CD4-positive, alpha-beta T cell (primary cell): ENCODE measurements at regions not wholly inside any gene's neighbourhood (a gene's known extent, or its start where the extent isn't known, plus 50 kb on each side); places are given as distances from the start of the nearest gene placed in this dataset.

Source experiments
- ATAC-seq: fragments of 200-7000 bp; cut with Tn5 transposase; one replicate; pipeline ENCODE4 v1.10.0; 2022; ENCODE audit warnings: mild to moderate bottlenecking; ENCODE audit not compliant: poor library complexity
- CTCF ChIA-PET: fragments of 350-600 bp; sonication (Branson Sonifier 250); formaldehyde crosslinking; loops from one replicate; lab custom pipeline; 2021; ENCODE audit warnings: antibody characterized with exemption, inconsistent platforms; lab: Charles Lee
- POLR2A ChIA-PET: fragments of 350-600 bp; sonication (Branson Sonifier 250); formaldehyde crosslinking; loops from one replicate; lab custom pipeline; 2021; ENCODE audit warnings: antibody characterized with exemption, inconsistent platforms; lab: Charles Lee
- DNase-seq, 14 experiments: peaks; one replicate each; pipeline ENCODE4 v3.0.0-alpha.2; 2013 to 2020; ENCODE audit warnings: mixed read lengths in 2 of 14
- H3K27ac ChIP-seq, 2 donors: one replicate each; pipeline versions ENCODE4 v1.5.1 to v1.7.0; 2013; ENCODE audit warnings: low read length in 2 of 2, low read depth in 1 of 2, mild to moderate bottlenecking in 1 of 2
- H3K27me3 ChIP-seq, 2 experiments: 1 replicate in 1 of 2; 2 replicates in 1 of 2; pipeline versions ENCODE4 v1.6.1 to v1.7.0; 2013; ENCODE audit warnings: low read length in 2 of 2, control low read depth in 1 of 2, mild to moderate bottlenecking in 1 of 2, moderate library complexity in 1 of 2; ENCODE audit not compliant: insufficient read depth in 2 of 2, control insufficient read depth in 1 of 2
- H3K36me3 ChIP-seq: one replicate; pipeline ENCODE4 v1.6.1; 2013; ENCODE audit warnings: low read length, control low read depth; ENCODE audit not compliant: insufficient read depth
- H3K4me1 ChIP-seq: one replicate; pipeline ENCODE4 v1.6.1; 2013; ENCODE audit warnings: low read length, control low read depth; ENCODE audit not compliant: insufficient read depth
- H3K4me3 ChIP-seq: one replicate; pipeline ENCODE4 v1.5.1; 2013; ENCODE audit warnings: mild to moderate bottlenecking, low read length, moderate library complexity
- H3K9me3 ChIP-seq, 2 experiments: 1 replicate in 1 of 2; 2 replicates in 1 of 2; pipeline versions ENCODE4 v1.6.1 to v1.7.0; 2013; ENCODE audit warnings: low read length in 2 of 2, mild to moderate bottlenecking in 2 of 2, control low read depth in 1 of 2, moderate library complexity in 1 of 2; ENCODE audit not compliant: control insufficient read depth in 1 of 2, insufficient read depth in 1 of 2
- H3K27ac Mint-ChIP-seq: one replicate; pipeline ENCODE4 v1.8.0; 2020; ENCODE audit warnings: mixed read lengths
- H3K27me3 Mint-ChIP-seq: one replicate; pipeline ENCODE4 v1.8.0; 2021; ENCODE audit warnings: mixed read lengths
- H3K36me3 Mint-ChIP-seq: one replicate; pipeline ENCODE4 v1.8.0; 2021; ENCODE audit warnings: low read depth, mixed read lengths
- H3K4me1 Mint-ChIP-seq: one replicate; pipeline ENCODE4 v1.8.0; 2021; ENCODE audit warnings: low read depth, mixed read lengths
- H3K4me3 Mint-ChIP-seq: one replicate; pipeline ENCODE4 v1.8.0; 2020; ENCODE audit warnings: mild to moderate bottlenecking, mixed read lengths
- H3K9me3 Mint-ChIP-seq: one replicate; pipeline ENCODE4 v1.8.0; 2020; ENCODE audit warnings: mixed read lengths
- CTCF ChIP-seq: fragments of 200-600 bp; IDR thresholded peaks from one replicate; pipeline ENCODE4 v1.8.0; 2022; ENCODE audit warnings: antibody characterized with exemption, mild to moderate bottlenecking
- intact Hi-C, 2 experiments: fragments of 100-400 bp; cut with DNase I in 1 of 2; cut with micrococcal nuclease in 1 of 2; formaldehyde crosslinking; loops; one replicate each; pipeline versions ENCODE4 v1.15.1 to v1.9.0; 2023 to 2025; cut with DNase I, micrococcal nuclease

- intact Hi-C loops = no loop called here
- no peak for DNase-seq
- H3K27me3 Mint-ChIP-seq = no peaks in the 10 kb centered on the region
- no peaks in the 10 kb centered on the region for H3K36me3 Mint-ChIP-seq
- H3K4me1 ChIP-seq = no peaks in the 10 kb centered on the region
- no peak overlapping the region for H3K27ac Mint-ChIP-seq
- no peak overlapping the region for H3K4me3 ChIP-seq
- H3K27me3 ChIP-seq = no peaks in the 10 kb centered on the region
- ChIA-PET POLR2A (no interaction called here), CTCF (no interaction called here)
- no peak overlapping the region for H3K4me3 Mint-ChIP-seq
- no peaks in the 10 kb centered on the region for H3K9me3 ChIP-seq
- H3K9me3 Mint-ChIP-seq = peaks cover 11% of the 10 kb centered on the region
- TF ChIP-seq CTCF = no peak
- no peaks in the 10 kb centered on the region for H3K36me3 ChIP-seq
- no peak for ATAC-seq
- no peaks in the 10 kb centered on the region for H3K4me1 Mint-ChIP-seq
- H3K27ac ChIP-seq = no peak overlapping the region
Observed at GRCh38 chr4:137213372-137214173, 318.7 kb downstream of the PCDH18 start.

- Histone ChIP-seq H3K9me3 (no peaks in the 10 kb centered on the region), H3K27me3 (no peaks in the 10 kb centered on the region), H3K27ac (no peak overlapping the region), H3K4me1 (no peaks in the 10 kb centered on the region), H3K36me3 (no peaks in the 10 kb centered on the region), H3K4me3 (no peak overlapping the region)
- TF ChIP-seq CTCF = no peak
- no peaks in the 10 kb centered on the region for H3K36me3 Mint-ChIP-seq
- ChIA-PET POLR2A (no interaction called here), CTCF (no interaction called here)
- no peak overlapping the region for H3K27ac Mint-ChIP-seq
- H3K4me1 Mint-ChIP-seq = no peaks in the 10 kb centered on the region
- intact Hi-C loops = no loop called here
- no peaks in the 10 kb centered on the region for H3K27me3 Mint-ChIP-seq
- no peak for ATAC-seq
- peaks cover 11% of the 10 kb centered on the region for H3K9me3 Mint-ChIP-seq
- H3K4me3 Mint-ChIP-seq = no peak overlapping the region
- DNase-seq = no peak
Observed at GRCh38 chr4:137212601-137213000, 319.7 kb downstream of the PCDH18 start.

- no peaks in the 10 kb centered on the region for H3K36me3 ChIP-seq
- H3K4me1 Mint-ChIP-seq = no peaks in the 10 kb centered on the region
- no peak overlapping the region for H3K4me3 ChIP-seq
- TF ChIP-seq CTCF = no peak
- H3K27ac Mint-ChIP-seq = no peak overlapping the region
- H3K4me1 ChIP-seq = no peaks in the 10 kb centered on the region
- ChIA-PET POLR2A (no interaction called here), CTCF (no interaction called here)
- intact Hi-C loops = no loop called here
- H3K9me3 ChIP-seq = no peaks in the 10 kb centered on the region
- no peak for ATAC-seq
- H3K27me3 Mint-ChIP-seq = no peaks in the 10 kb centered on the region
- H3K27me3 ChIP-seq = no peaks in the 10 kb centered on the region
- no peak overlapping the region for H3K27ac ChIP-seq
- peaks cover 9% of the 10 kb centered on the region for H3K9me3 Mint-ChIP-seq
- no peaks in the 10 kb centered on the region for H3K36me3 Mint-ChIP-seq
- DNase-seq = no peak
- no peak overlapping the region for H3K4me3 Mint-ChIP-seq
Observed at GRCh38 chr4:137209240-137209639, 323.1 kb downstream of the PCDH18 start.
